Fibroblast of the aortic adventitia (primary cell): ENCODE measurements at regions not wholly inside any gene's neighbourhood (a gene's known extent, or its start where the extent isn't known, plus 50 kb on each side); places are given as distances from the start of the nearest gene placed in this dataset.

Experiments used
- DNase-seq: peaks from one replicate; pipeline ENCODE4 v3.0.0-alpha.2; 2010; ENCODE audit warnings: low read depth
- H3K4me3 ChIP-seq: 2 replicates; pipeline ENCODE4 v1.5.1; 2011; ENCODE audit warnings: low read depth, mild to moderate bottlenecking, control low read depth, low read length, moderate library complexity
- TF ChIP-seq, protein P1 (sequence below): IDR thresholded peaks from 2 replicates; pipeline ENCODE4 v1.5.1; 2011; ENCODE audit warnings: mild to moderate bottlenecking, low read length, control low read depth, inconsistent platforms; ENCODE audit not compliant: insufficient read depth

DNA sequence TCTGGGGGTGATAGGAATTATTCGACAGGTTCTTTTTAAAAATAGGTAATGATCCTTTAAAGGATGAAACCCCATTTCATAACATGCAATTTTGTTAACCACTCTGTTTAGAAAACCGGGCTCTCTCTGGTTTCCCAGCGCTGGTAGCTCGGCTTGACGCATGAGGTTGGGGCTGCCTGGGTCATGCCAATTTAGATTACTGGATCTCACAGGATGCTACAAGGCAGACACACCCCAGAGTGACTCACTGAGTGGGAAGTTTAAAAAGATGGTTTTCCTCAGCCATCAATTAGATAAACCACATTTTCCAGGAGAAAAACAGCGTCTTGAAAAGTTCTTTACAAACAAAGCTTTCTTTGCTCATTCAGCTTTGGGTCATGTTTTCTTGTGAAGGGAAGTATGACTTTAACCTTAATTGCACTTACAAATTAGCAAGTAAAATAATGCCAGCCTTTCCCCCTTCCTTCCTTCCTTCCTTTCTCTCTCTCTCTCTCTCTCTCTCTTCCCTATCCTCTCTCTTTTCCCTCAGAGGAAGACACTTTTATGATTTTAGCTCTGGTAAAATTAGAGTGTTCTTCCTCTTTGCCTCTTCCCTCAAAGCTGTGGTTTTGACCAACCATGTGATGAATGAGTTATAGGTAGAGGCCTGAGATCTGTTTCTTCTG lies 99.8 kb downstream of the EPDR1 start:
- peak; percentile 49 for DNase-seq

DNA sequence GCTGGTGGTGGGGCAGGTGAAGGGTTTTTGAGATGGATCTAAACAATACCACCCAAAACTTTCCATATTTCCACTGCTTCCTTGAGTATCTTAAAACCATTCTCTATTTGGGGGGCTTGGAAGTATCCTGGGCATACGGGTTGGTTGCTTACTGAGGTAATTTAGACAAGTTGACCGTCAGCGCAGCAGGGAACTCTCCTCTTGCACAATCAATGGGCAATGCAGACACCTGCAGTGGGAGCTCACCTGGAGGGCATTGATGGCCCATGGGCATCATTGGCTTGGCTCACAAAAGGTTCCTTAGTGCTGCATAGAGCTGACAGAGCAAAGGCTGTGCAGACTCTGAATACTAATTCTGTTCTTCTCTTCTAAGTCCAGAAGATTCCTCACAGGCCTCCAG lies 101.5 kb downstream of the EPDR1 start:
- TF ChIP-seq, protein P1, sequence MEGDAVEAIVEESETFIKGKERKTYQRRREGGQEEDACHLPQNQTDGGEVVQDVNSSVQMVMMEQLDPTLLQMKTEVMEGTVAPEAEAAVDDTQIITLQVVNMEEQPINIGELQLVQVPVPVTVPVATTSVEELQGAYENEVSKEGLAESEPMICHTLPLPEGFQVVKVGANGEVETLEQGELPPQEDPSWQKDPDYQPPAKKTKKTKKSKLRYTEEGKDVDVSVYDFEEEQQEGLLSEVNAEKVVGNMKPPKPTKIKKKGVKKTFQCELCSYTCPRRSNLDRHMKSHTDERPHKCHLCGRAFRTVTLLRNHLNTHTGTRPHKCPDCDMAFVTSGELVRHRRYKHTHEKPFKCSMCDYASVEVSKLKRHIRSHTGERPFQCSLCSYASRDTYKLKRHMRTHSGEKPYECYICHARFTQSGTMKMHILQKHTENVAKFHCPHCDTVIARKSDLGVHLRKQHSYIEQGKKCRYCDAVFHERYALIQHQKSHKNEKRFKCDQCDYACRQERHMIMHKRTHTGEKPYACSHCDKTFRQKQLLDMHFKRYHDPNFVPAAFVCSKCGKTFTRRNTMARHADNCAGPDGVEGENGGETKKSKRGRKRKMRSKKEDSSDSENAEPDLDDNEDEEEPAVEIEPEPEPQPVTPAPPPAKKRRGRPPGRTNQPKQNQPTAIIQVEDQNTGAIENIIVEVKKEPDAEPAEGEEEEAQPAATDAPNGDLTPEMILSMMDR: no peak
- DNase-seq: no peak
- no peak overlapping the region for H3K4me3 ChIP-seq

More for the DNA sequence above, 99.8 kb downstream of the EPDR1 start:
- TF ChIP-seq, protein P1: no peak
- no peak overlapping the region for H3K4me3 ChIP-seq

DNA sequence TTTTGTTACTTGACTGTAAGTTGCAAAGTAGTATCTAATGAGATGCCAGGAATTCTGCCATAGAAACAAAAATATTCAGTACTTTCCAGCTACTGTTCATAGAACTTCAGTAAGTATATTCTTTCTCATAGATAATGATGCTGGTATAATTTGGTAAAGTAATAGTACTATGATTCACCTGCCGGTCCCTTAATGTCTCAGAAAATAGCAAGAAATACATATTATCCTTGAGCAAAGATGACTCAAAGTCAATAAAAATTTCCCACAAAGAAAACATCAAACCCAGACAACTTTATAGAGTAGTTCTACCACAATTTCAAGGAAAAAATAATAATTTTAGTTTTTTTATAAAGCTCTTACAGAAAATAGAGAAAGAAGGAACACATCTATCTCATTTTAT lies 105.4 kb downstream of the EPDR1 start:
- DNase-seq: no peak
- TF ChIP-seq, protein P1: no peak
- no peak overlapping the region for H3K4me3 ChIP-seq

DNA sequence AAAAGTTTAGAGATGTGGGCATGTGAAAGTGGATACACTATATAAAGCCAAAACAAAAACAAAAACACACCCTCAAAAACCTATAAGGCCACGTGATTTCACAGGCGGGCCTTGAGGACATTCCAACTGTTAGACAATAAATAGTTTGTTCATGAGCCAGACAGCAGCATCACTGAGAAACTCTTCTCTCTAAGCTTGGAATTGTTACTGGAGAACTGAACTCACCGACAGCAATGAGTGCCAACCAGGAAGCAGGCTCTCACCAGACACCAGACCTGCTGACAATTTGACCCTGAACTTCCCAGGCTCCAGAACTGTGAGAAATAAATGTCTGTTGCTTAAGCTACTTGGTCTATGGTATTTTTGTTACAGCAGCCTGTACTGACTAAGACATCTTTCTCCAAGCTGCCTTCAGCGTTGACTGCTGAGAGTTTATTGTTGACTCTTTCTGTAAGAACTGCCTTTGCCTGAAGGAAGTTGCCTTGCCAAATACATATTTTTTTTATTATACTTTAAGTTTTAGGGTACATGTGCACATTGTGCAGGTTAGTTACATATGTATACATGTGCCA lies 107.5 kb downstream of the EPDR1 start:
- no peak for DNase-seq
- H3K4me3 ChIP-seq: no peak overlapping the region
- TF ChIP-seq, protein P1: no peak

DNA sequence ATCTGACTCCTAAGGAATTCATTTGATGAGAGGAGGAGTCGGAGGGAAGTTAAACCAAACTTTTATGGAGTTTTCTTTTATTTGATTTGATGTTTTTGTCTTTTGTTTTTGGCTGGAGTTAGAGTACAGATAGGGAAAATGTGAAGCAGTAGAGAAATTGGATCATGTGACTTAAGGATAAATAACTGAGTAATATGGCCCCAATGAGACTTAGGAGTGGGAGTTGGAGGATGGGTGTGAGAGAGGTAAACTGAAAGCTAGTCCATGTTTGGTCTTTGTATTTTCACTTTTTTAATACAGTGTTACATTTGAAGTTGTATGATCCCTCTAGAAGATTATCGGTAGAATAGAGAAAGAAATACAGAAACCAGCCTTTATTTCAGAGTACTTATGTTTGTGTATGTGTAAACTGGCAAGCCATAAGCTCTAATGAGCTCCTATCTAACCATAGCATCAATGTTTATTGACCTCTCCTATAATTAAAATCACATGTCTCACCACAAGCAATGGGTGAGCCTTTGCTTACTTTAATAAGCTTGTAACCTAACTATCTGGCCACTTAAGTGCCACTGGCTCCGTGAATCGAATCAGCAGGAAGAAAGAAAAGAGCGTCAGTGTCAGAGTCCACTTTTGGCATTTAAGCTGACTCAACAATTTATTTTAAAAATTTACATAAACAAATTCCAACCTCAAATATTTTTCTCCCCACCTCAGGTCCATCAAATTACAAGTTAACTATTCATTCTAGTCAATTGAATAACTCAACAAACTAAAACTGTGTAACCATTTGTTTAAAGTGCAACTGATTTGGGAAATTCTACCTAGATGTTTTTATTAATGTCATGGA lies 113.8 kb downstream of the EPDR1 start:
- TF ChIP-seq, protein P1: no peak
- DNase-seq: no peak
- H3K4me3 ChIP-seq: no peak overlapping the region

DNA sequence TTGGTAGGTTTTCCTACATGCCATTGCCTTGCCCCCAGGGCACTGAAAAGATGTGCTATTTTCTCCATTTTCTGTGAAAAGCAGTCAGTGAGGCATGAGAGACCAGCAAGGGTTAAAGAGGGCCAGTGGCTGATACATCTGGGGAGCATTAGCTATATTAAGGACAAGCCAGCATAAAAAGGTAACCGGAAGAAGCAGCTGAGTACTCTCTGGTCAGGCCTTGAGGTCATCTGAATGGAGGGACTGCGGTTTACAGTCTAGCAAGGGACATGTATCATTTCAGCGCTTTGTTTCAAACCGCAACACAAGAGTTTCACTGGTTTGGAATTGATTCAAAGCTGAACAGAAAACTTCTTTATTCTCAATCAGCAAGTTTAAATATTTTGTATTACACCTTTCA lies 120.4 kb downstream of the EPDR1 start:
- no peak overlapping the region for H3K4me3 ChIP-seq
- TF ChIP-seq, protein P1: no peak
- DNase-seq: no peak
